HG02763 (cell line): ENCODE measurements at regions not wholly inside any gene's neighbourhood (a gene's known extent, or its start where the extent isn't known, plus 50 kb on each side); places are given as distances from the start of the nearest gene placed in this dataset.

Experiments used
- ATAC-seq: cut with Tn5 transposase; IDR thresholded peaks from one replicate; pipeline ENCODE4 v1.9.1; 2021; ENCODE audit warnings: mild to moderate bottlenecking, moderate library complexity; ENCODE audit not compliant: unreplicated experiment

- no peak for ATAC-seq
These were observed 1214.8 kb downstream of the SORCS1 start for GRCh38 chr10:105949721-105950120.

GRCh38 chr10:105925045-105925785 is 1239.3 kb downstream of the SORCS1 start:
- ATAC-seq: no peak

- no peak for ATAC-seq
These were observed 1243.2 kb downstream of the SORCS1 start for GRCh38 chr10:105921348-105921747.

- ATAC-seq: no peak
These were observed 1250.1 kb downstream of the SORCS1 start for GRCh38 chr10:105914432-105914831.

- no peak for ATAC-seq
These were observed 1255.8 kb downstream of the SORCS1 start for GRCh38 chr10:105908701-105909100.

- no peak for ATAC-seq
These were observed 1244.4 kb downstream of the SORCS3 start for GRCh38 chr10:105885495-105885894.

- no peak for ATAC-seq
These were observed 1238.3 kb downstream of the SORCS3 start for GRCh38 chr10:105879401-105879800.

- no peak for ATAC-seq
These were observed 1234.0 kb downstream of the SORCS3 start for GRCh38 chr10:105875050-105875449.

- no peak for ATAC-seq
These were observed 1231.6 kb downstream of the SORCS3 start for GRCh38 chr10:105872665-105873064.

GRCh38 chr10:105868935-105869334 is 1227.8 kb downstream of the SORCS3 start:
- no peak for ATAC-seq

- no peak for ATAC-seq
These were observed 1223.8 kb downstream of the SORCS3 start for GRCh38 chr10:105864854-105865253.

GRCh38 chr10:105857268-105858264 is 1216.5 kb downstream of the SORCS3 start:
- ATAC-seq: no peak

- ATAC-seq: no peak
These were observed 1214.7 kb downstream of the SORCS3 start for GRCh38 chr10:105855791-105856190.

- ATAC-seq: no peak
These were observed 1203.8 kb downstream of the SORCS3 start for GRCh38 chr10:105844676-105845570.

- no peak for ATAC-seq
These were observed 1203.2 kb downstream of the SORCS3 start for GRCh38 chr10:105844241-105844640.

GRCh38 chr10:105843786-105844185 is 1202.7 kb downstream of the SORCS3 start:
- no peak for ATAC-seq

- ATAC-seq: no peak
These were observed 1199.2 kb downstream of the SORCS3 start for GRCh38 chr10:105840288-105840770.

- ATAC-seq: no peak
These were observed 1197.3 kb downstream of the SORCS3 start for GRCh38 chr10:105838392-105838791.

- ATAC-seq: peak; percentile 85
These were observed 1196.9 kb downstream of the SORCS3 start for GRCh38 chr10:105837951-105838350.

GRCh38 chr10:105834261-105835059 is 1193.4 kb downstream of the SORCS3 start:
- no peak for ATAC-seq
